Suppressor macrophage (primary cell): ENCODE measurements at regions not wholly inside any gene's neighbourhood (a gene's known extent, or its start where the extent isn't known, plus 50 kb on each side); places are given as distances from the start of the nearest gene placed in this dataset.

Experiments
- DNase-seq, 4 experiments: peaks; one replicate each; pipeline ENCODE4 v3.0.0-alpha.2; 2020 to 2022

- DNase-seq, result peak; percentile 83 to 94 (median 86)
Observed at GRCh38 chr6:7468382-7469081, 72.9 kb upstream of the DSP start.

GRCh38 chr6:7469696-7470095 lies 71.8 kb upstream of the DSP start:
- no peak for DNase-seq

- no peak for DNase-seq
Observed at GRCh38 chr6:7471171-7471570, 70.3 kb upstream of the DSP start.

- no peak for DNase-seq
Observed at GRCh38 chr6:7473805-7474719, 67.4 kb upstream of the DSP start.

- DNase-seq, result no peak
Observed at GRCh38 chr6:7475081-7475480, 66.4 kb upstream of the DSP start.

- DNase-seq, result peak; percentile 44 to 84 (median 68)
Observed at GRCh38 chr6:7479801-7480266, 61.6 kb upstream of the DSP start.

GRCh38 chr6:7484666-7485065 lies 56.8 kb upstream of the DSP start:
- no peak for DNase-seq

GRCh38 chr6:7486951-7487350 lies 54.5 kb upstream of the DSP start:
- no peak for DNase-seq

- no peak for DNase-seq
Observed at GRCh38 chr6:7488494-7488893, 53.0 kb upstream of the DSP start.

GRCh38 chr6:7489376-7489775 lies 52.1 kb upstream of the DSP start:
- no peak for DNase-seq
